ENCODE measurements at regions not wholly inside any gene's neighbourhood (a gene's known extent, or its start where the extent isn't known, plus 50 kb on each side); places are given as distances from the start of the nearest gene placed in this dataset.

DNA sequence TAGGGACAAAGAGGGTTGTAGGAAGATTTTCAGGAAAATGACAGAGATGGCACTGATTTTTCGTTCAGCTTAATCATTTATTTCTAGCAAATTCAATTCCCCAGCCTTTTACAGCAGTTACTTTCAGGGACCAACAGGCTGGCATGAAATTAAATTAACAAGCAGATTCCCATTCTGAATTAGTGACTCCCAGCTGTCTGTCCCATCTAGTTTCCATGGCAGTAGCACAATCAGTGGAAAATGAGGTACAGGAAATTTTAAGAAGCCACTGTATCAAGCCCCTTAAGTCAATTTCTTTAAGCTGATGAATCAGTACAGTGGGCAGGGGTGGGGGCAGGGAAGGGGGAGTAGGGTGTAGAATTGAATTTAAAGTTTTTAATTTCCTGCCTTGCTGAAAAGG lies 121.1 kb upstream of the TEX13C start:
- Histone ChIP-seq H3K27me3 (peaks cover 20% of the 10 kb centered on the region), H3K4me3 (no peak overlapping the region), H3K4me1 (ENCODE audit: insufficient read depth) (no peaks in the 10 kb centered on the region), H3K4me2 (no peak overlapping the region), H3K9me2 (replicated peaks; ENCODE audit: insufficient read depth) (no peaks in the 10 kb centered on the region), H3K36me3 (replicated peaks; ENCODE audit: insufficient read depth, low read depth) (no peaks in the 10 kb centered on the region), H3K79me2 (no peaks in the 10 kb centered on the region), H3K27ac (no peak overlapping the region), H2AFZ (no peak overlapping the region), H3K9me3 (ENCODE audit: low read depth) (no peaks in the 10 kb centered on the region), H4K20me1 (ENCODE audit: insufficient read depth, poor library complexity, severe bottlenecking) (no peaks in the 10 kb centered on the region)
- no peak for DNase-seq (ENCODE audit: low spot score)
- no peak for TF ChIP-seq EZH2 (IDR thresholded peaks at IDR 0.05; ENCODE audit: borderline replicate concordance)
- no peak for TF ChIP-seq EZH2phosphoT487 (IDR thresholded peaks at IDR 0.05; ENCODE audit: low read depth, severe bottlenecking, unreplicated experiment)
- TF ChIP-seq, protein P1, sequence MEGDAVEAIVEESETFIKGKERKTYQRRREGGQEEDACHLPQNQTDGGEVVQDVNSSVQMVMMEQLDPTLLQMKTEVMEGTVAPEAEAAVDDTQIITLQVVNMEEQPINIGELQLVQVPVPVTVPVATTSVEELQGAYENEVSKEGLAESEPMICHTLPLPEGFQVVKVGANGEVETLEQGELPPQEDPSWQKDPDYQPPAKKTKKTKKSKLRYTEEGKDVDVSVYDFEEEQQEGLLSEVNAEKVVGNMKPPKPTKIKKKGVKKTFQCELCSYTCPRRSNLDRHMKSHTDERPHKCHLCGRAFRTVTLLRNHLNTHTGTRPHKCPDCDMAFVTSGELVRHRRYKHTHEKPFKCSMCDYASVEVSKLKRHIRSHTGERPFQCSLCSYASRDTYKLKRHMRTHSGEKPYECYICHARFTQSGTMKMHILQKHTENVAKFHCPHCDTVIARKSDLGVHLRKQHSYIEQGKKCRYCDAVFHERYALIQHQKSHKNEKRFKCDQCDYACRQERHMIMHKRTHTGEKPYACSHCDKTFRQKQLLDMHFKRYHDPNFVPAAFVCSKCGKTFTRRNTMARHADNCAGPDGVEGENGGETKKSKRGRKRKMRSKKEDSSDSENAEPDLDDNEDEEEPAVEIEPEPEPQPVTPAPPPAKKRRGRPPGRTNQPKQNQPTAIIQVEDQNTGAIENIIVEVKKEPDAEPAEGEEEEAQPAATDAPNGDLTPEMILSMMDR (IDR thresholded peaks at IDR 0.05; ENCODE audit: poor library complexity), result no peak
- 65% methylated on average over 1 of the region's 1 CpG for WGBS (ENCODE audit: low lambda C conversion rate, missing lambda C conversion rate)

DNA sequence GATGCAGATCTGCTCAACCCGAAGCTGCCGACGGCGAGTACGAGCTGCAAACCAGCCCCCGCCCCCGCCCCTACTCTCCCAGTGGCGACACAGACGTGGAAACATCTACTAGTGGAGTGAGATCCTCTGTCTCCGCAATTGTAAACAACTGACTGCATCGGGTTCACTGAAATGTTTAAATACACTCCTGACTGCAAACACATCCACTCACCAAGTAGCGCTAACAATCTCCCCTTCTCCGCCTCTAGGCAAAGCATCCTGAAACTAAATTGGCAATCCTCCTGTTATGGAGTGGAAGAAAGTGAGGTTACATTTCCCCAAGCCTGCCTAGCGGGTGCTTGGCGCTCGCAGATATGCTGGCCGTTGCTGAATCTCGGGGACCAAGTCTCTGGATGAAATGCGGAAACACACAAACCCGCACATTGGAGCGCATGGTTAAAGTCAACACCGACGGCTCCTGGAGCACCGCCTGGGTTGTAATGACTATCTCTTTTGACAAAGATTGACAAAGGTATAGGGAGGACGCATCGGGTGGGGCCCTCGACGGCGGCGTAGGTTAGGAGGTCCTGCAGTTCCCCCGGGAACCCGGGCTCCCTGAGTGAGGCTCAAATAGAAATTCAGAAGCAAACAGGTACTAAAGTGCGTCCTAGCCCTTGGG lies 117.0 kb upstream of the TEX13C start:
- peak; percentile 5 for DNase-seq (ENCODE audit: low spot score)
- H4K20me1 ChIP-seq (ENCODE audit: insufficient read depth, poor library complexity, severe bottlenecking), result no peaks in the 10 kb centered on the region
- H3K4me3 ChIP-seq, result no peak overlapping the region
- no peak overlapping the region for H3K27ac ChIP-seq
- no peaks in the 10 kb centered on the region for H3K79me2 ChIP-seq
- no peak for TF ChIP-seq EZH2phosphoT487 (IDR thresholded peaks at IDR 0.05; ENCODE audit: low read depth, severe bottlenecking, unreplicated experiment)
- TF ChIP-seq, protein P1 (IDR thresholded peaks at IDR 0.05; ENCODE audit: poor library complexity), result no peak
- no peak for TF ChIP-seq EZH2 (IDR thresholded peaks at IDR 0.05; ENCODE audit: borderline replicate concordance)
- H2AFZ ChIP-seq, result peak overlapping the region; percentile 26
- peak overlapping the region; percentile 87 for H3K4me2 ChIP-seq
- no peaks in the 10 kb centered on the region for H3K4me1 ChIP-seq (ENCODE audit: insufficient read depth)
- peaks cover 20% of the 10 kb centered on the region for H3K27me3 ChIP-seq
- H3K9me2 ChIP-seq (replicated peaks; ENCODE audit: insufficient read depth), result no peaks in the 10 kb centered on the region
- no peaks in the 10 kb centered on the region for H3K9me3 ChIP-seq (ENCODE audit: low read depth)
- no peaks in the 10 kb centered on the region for H3K36me3 ChIP-seq (replicated peaks; ENCODE audit: insufficient read depth, low read depth)
- 42% methylated on average over 33 of the region's 33 CpGs for WGBS (ENCODE audit: low lambda C conversion rate, missing lambda C conversion rate)

DNA sequence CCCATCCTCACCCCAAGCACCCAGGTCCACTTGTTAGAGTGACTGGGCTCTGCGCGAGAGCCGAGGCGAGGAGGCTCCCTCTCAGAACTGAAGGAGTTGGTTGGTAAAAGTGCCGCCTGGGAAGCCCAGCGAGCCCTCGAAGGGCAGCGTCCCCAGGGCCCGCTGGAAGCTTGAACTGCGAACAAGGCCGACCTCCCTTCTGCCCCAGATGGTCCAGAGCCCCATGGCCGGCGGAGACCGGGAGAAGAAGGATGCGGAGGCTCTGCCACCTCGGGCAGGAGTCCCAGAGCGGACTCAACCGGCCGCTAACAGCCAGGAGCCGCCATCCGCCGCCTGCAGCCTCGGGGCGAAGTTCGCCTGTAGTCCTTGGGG lies 116.3 kb upstream of the TEX13C start:
- DNase-seq (ENCODE audit: low spot score), result no peak
- TF ChIP-seq EZH2 (IDR thresholded peaks at IDR 0.05; ENCODE audit: borderline replicate concordance) (no peak), EZH2phosphoT487 (IDR thresholded peaks at IDR 0.05; ENCODE audit: low read depth, severe bottlenecking, unreplicated experiment) (no peak)
- TF ChIP-seq, protein P1 (IDR thresholded peaks at IDR 0.05; ENCODE audit: poor library complexity), result no peak
- Histone ChIP-seq H3K9me3 (ENCODE audit: low read depth) (no peaks in the 10 kb centered on the region), H4K20me1 (ENCODE audit: insufficient read depth, poor library complexity, severe bottlenecking) (no peaks in the 10 kb centered on the region), H3K79me2 (no peaks in the 10 kb centered on the region), H3K36me3 (replicated peaks; ENCODE audit: insufficient read depth, low read depth) (no peaks in the 10 kb centered on the region), H3K27me3 (peaks cover 20% of the 10 kb centered on the region), H3K4me3 (no peak overlapping the region), H3K4me2 (peak overlapping the region; percentile 87), H3K27ac (no peak overlapping the region), H3K9me2 (replicated peaks; ENCODE audit: insufficient read depth) (no peaks in the 10 kb centered on the region), H3K4me1 (ENCODE audit: insufficient read depth) (no peaks in the 10 kb centered on the region), H2AFZ (peak overlapping the region; percentile 66)
- WGBS (ENCODE audit: low lambda C conversion rate, missing lambda C conversion rate), result 31% methylated on average over 19 of the region's 25 CpGs

Data from hepatocyte (in vitro differentiated cells).